Neural progenitor cell (in vitro differentiated cells): ENCODE measurements at regions not wholly inside any gene's neighbourhood (a gene's known extent, or its start where the extent isn't known, plus 50 kb on each side); places are given as distances from the start of the nearest gene placed in this dataset.

Experiments
- EZH2 ChIP-seq: fragments of 200-600 bp; sonication (generic); IDR thresholded peaks from 2 replicates; pipeline ENCODE4 v1.6.1; 2017; ENCODE audit warnings: antibody characterized with exemption, mild to moderate bottlenecking, moderate library complexity
- EZH2phosphoT487 ChIP-seq: fragments of 200-600 bp; sonication (generic); IDR thresholded peaks from 2 replicates; pipeline ENCODE4 v1.6.1; 2017; ENCODE audit warnings: antibody characterized with exemption
- TF ChIP-seq, protein P1 (sequence below): fragments of 200-600 bp; sonication (generic); IDR thresholded peaks from 2 replicates; pipeline ENCODE4 v1.5.1; 2017; ENCODE audit warnings: antibody characterized with exemption, mild to moderate bottlenecking

DNA sequence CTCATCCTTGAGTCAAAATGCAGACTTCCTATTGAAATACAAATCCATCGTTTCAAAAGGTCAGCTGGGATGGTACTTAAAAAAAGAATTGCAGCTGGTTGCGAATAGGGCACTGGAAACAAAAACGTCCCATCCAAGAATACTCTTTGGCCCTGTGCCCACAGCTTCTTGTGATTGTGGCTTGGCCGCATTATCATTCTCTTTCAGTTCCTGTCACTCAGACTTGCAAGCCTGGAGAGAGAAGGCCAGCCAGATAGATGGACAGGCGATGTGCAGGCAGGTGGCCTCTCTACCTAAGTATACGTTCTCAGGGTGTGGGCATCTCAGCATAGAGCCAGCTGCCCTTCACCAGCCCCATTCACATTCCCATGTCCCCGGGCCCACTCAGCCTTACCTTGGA is 208.5 kb upstream of the ZNF536 start:
- TF ChIP-seq, protein P1, sequence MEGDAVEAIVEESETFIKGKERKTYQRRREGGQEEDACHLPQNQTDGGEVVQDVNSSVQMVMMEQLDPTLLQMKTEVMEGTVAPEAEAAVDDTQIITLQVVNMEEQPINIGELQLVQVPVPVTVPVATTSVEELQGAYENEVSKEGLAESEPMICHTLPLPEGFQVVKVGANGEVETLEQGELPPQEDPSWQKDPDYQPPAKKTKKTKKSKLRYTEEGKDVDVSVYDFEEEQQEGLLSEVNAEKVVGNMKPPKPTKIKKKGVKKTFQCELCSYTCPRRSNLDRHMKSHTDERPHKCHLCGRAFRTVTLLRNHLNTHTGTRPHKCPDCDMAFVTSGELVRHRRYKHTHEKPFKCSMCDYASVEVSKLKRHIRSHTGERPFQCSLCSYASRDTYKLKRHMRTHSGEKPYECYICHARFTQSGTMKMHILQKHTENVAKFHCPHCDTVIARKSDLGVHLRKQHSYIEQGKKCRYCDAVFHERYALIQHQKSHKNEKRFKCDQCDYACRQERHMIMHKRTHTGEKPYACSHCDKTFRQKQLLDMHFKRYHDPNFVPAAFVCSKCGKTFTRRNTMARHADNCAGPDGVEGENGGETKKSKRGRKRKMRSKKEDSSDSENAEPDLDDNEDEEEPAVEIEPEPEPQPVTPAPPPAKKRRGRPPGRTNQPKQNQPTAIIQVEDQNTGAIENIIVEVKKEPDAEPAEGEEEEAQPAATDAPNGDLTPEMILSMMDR, result no peak
- TF ChIP-seq EZH2phosphoT487, result no peak
- no peak for TF ChIP-seq EZH2
